ENCODE measurements at regions not wholly inside any gene's neighbourhood (a gene's known extent, or its start where the extent isn't known, plus 50 kb on each side); places are given as distances from the start of the nearest gene placed in this dataset.
A peak's percentile ranks its signal among the peaks of the same experiment; 100 is the strongest.

- DNase-seq (ENCODE audit: low read depth in 1 of 2, low spot score in 2 of 2) (peak in 1 of 2 experiments; percentile 88), FAIRE-seq (peak; percentile 48)
- H2BK5ac ChIP-seq (ENCODE audit: low read depth, low read length): no peak overlapping the region
- H3K79me2 ChIP-seq (ENCODE audit: control insufficient read depth in 1 of 2, insufficient read depth in 2 of 2, low read length in 2 of 2): peaks cover 0 to 3% of the 10 kb centered on the region in 2 experiments; a peak in 1 of 4 replicates
- peaks cover 13% of the 10 kb centered on the region; the same call in 1 of the 2 replicates for H3K23me2 ChIP-seq (ENCODE audit: low read depth, low read length)
- H2BK20ac ChIP-seq (ENCODE audit: low read length): no peak overlapping the region
- ChIA-PET POLR2A (ENCODE audit: partially characterized antibody) (interaction anchor here (1.2 kb wide), 1 partner anchor 89 kb away, joined by 3 read pairs; no protein-coding TSS in a partner anchor), CTCF (ENCODE audit: partially characterized antibody) (interaction anchor here (0.6 to 7.3 kb wide), 47 partner anchors 8 to 268 kb away, joined by 3 to 150 read pairs (median 4); no protein-coding TSS in a partner anchor)
- H4K5ac ChIP-seq (ENCODE audit: insufficient read length, low read depth, low read length): no peak overlapping the region
- H3K23ac ChIP-seq (ENCODE audit: insufficient read length): no peak overlapping the region
- no peaks in the 10 kb centered on the region for H3K9me3 ChIP-seq (ENCODE audit: insufficient read depth in 2 of 2, low read depth in 1 of 2, low read length in 1 of 2)
- peaks cover 4% of the 10 kb centered on the region; the same call in 1 of the 2 replicates for H3K79me1 ChIP-seq (ENCODE audit: low read depth, low read length)
- H3K4me2 ChIP-seq (ENCODE audit: insufficient read depth in 1 of 2, low read depth in 2 of 2, low read length in 2 of 2): no peak overlapping the region
- H2BK12ac ChIP-seq (ENCODE audit: low read depth, low read length): no peak overlapping the region
- 65% methylated on average over 8 of the region's 8 CpGs; no CpG with 5 or more reads in 1 of the 2 experiments for WGBS, 2 experiments (ENCODE audit: extremely low coverage in 1 of 2, insufficient coverage in 1 of 2, insufficient read length in 1 of 2, insufficient replicate concordance in 2 of 2, low coverage in 1 of 2, low lambda C conversion rate in 2 of 2, missing lambda C conversion rate in 1 of 2)
- no peak overlapping the region for H4K8ac ChIP-seq (ENCODE audit: extremely low read depth, insufficient read depth, low read length)
- H4K20me1 ChIP-seq (replicated peaks in 1 of 2; ENCODE audit: control insufficient read depth in 1 of 2, insufficient read depth in 2 of 2, low read length in 2 of 2): peaks cover 0 to 14% of the 10 kb centered on the region in 2 experiments
- no peak overlapping the region for H3K4me3 ChIP-seq (ENCODE audit: extremely low read depth in 1 of 4, insufficient read depth in 2 of 4, low read depth in 3 of 4, low read length in 4 of 4)
- no peak overlapping the region for H3K14ac ChIP-seq (ENCODE audit: insufficient read length)
- H3K4ac ChIP-seq (replicated peaks; ENCODE audit: insufficient read length, low read depth, low read length): no peak overlapping the region
- no peaks in the 10 kb centered on the region; a peak in 1 of 8 replicates for H3K36me3 ChIP-seq (ENCODE audit: control insufficient read depth in 2 of 4, insufficient read depth in 4 of 4, low read length in 3 of 4)
- H2BK120ac ChIP-seq (replicated peaks; ENCODE audit: low read depth, low read length): no peak overlapping the region
- H2BK15ac ChIP-seq (ENCODE audit: low read length): no peak overlapping the region
- H2AK5ac ChIP-seq (ENCODE audit: low read depth, low read length): no peak overlapping the region
- no peaks in the 10 kb centered on the region; a peak in 1 of 7 replicates for H3K27me3 ChIP-seq (replicated peaks in 1 of 4; ENCODE audit: control insufficient read depth in 3 of 4, extremely low read depth in 1 of 4, insufficient read depth in 3 of 4, low read length in 3 of 4)
- H3K18ac ChIP-seq (ENCODE audit: extremely low read depth, low read length): no peak overlapping the region
- no peak overlapping the region for H3K27ac ChIP-seq (ENCODE audit: low read depth, low read length)
- H3K4me1 ChIP-seq (replicated peaks in 1 of 4; ENCODE audit: control insufficient read depth in 3 of 4, insufficient read depth in 4 of 4, low read length in 3 of 4): no peaks in the 10 kb centered on the region; a peak in 1 of 7 replicates
- no peak overlapping the region for H3K9ac ChIP-seq (replicated peaks in 1 of 4; ENCODE audit: extremely low read depth in 1 of 4, low read depth in 3 of 4, low read length in 3 of 4)
- no peak overlapping the region for H2AFZ ChIP-seq (ENCODE audit: low read length)
- H3K56ac ChIP-seq (replicated peaks; ENCODE audit: insufficient read length, low read depth, low read length): no peak overlapping the region
- H4K91ac ChIP-seq (replicated peaks; ENCODE audit: insufficient read length, low read length): no peak overlapping the region
- TF ChIP-seq RAD21 (IDR thresholded peaks at IDR 0.05 in 1 of 2, conservative IDR thresholded peaks at IDR 0.05 in 1 of 2; ENCODE audit: low read depth in 2 of 2, low read length in 2 of 2): peak; percentile 84
- no peak for TF ChIP-seq CREB1 (IDR thresholded peaks at IDR 0.05)
- TF ChIP-seq KDM5A (IDR thresholded peaks at IDR 0.05; ENCODE audit: low read length): no peak
- no peak for TF ChIP-seq SP4 (IDR thresholded peaks at IDR 0.05; ENCODE audit: low read length)
- TF ChIP-seq RBBP5 (IDR thresholded peaks at IDR 0.05; ENCODE audit: borderline replicate concordance, low read depth, low read length): no peak
- TF ChIP-seq CTCF (IDR thresholded peaks at IDR 0.05; ENCODE audit: control extremely low read depth in 1 of 3, insufficient read depth in 1 of 3, low read depth in 1 of 3, low read length in 3 of 3): peak; percentile 85 to 92 (median 86)
- TF ChIP-seq EZH2 (IDR thresholded peaks at IDR 0.05; ENCODE audit: low read depth, low read length, severe bottlenecking): no peak
Observed at GRCh38 chr18:46393230-46393629, 263.8 kb downstream of the LOXHD1 start.

Data from H1 (cell line).